Nucleus accumbens (tissue), 56 donors: ENCODE measurements at regions not wholly inside any gene's neighbourhood (a gene's known extent, or its start where the extent isn't known, plus 50 kb on each side); places are given as distances from the start of the nearest gene placed in this dataset.
"Not testable (repeated sequence)": the region's sequence is repeated elsewhere in the genome, so short reads cannot be mapped to it uniquely, and the experiment has no call there.

Source experiments
- DNase-seq, 56 donors: peaks; one replicate each; lab custom pipeline; 2025; lab: John Stamatoyannopoulos, UW

DNA sequence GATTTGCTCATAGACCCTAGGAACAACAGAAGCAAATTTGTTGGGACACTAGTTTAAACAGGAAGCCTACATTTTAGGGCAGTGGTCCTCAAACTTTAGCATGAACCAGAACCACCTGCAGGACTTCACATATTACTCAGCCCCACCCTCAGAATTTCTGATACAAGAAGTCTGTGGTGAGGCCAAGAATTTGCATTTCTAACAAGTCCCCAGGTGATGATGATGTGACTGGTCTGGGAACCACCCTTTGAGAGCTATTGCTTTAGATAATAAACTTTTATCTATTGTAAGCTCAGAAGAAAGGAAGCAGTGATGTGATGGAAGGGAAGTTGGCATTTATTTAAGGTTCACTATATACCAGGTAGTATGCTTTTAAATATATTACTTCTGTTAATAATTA, 194.0 kb downstream of the FAM181B start:
- no peak for DNase-seq

DNA sequence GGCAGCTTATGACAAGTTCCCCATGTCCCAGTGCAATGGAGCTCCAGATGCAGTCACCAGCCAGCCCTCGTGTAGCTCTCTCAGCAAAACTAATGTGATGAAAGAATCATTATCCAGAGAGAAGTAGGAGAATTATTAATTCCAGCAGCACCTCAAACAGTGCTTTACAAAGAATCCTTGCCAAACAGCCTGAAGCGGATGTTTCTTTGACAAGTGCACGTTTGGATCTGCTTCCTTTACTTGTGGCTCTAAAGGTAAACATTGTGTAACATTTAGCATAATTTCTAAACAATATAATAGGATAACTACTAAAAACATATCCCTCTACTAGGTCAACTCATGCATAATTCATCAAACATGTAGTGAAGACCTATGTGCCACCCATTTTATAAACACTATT, 197.0 kb downstream of the FAM181B start:
- DNase-seq: no peak

DNA sequence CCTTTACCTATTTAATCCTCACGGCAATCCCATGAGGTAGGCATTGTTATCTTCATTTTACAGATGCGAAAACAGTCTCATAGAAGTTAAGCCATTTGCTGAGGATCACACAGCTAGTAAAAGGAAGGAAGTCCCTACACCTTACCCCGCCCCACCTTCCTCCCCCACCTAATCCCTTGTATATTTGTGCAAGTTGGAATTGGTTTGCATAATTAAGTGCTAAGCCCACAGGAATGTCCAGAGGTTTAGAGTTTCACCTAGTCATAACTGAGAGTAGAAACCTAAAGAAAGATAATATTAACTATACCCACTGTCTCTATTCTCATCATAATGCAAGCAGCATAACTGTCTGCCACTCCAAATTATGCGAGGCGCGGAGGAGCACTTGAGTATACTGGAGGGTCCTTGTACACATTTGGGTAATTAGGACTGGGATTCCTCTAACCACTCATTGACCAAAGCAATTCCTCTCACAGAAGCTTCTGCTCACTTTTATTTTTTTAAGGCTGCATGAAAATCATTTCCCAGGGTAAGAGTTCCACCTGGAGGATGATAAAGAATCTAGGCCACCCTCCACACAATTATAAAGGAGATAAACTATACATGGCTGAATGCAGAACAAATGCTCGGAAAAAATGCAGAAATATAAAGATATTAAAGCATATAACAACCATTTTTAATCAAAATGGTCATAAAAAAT, 199.9 kb downstream of the FAM181B start:
- DNase-seq: no peak

DNA sequence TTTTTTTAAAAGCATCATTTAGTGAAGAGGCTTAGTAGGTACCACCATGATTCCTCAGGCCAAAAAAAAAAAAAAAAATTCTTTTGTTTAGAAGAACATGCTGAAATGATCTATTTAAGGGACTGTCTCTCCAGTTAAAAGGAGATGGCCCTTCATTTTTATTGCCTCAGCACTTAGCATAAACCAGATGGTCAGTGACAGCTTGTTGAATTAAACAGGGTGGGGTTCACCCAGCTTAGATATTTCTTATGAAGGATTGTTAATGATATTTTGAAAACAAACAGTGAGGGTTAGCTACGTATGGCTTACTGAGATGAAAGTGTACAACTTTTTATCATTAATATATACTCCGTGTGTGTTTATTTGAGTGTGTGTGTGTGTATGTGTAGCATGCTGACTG, 203.7 kb downstream of the FAM181B start:
- DNase-seq: no peak

DNA sequence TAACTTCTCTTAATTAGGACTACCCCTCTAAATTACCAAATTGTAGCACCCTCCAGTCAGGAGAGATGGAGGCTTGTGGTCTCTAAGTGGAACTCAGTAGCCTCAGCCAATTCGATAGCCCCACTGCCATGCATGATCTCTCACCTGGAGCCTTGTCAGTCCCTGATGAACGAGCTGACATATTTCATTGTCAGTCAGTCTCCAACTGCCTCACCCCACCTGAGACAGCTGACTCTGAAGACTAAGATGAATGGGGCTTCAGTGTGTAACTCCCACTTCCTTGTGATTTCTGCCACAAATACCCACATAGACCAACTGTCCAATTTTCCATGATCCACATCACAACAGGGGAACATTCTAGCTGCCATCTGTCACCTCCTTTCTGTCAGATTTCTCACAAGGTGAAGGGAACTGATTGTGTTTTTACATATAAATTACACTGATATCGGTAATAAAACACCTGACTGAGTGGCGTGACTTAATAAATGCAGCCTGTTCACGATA, 206.5 kb downstream of the FAM181B start:
- DNase-seq: no peak

DNA sequence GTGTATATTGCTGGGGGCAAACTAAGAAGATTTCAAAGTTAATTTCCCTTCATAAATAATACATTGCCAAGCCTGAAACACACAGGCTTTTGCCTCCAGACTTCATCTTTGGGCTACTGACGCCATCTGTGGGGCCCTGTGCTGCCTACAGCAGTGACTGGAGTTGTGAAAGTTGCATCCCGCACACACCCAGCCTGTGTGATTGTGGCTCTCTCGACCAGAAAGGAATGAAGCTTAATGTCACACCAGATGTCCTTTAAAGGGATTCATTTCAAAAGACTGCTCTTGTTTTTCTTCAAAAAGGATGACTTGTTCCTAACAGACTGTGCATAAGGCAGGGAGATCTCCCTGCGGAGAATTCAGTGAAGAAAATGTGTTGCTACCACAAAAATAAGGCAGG, 210.5 kb downstream of the FAM181B start:
- DNase-seq: peak in 12 of 56 donors; percentile 1 to 45 (median 6)

DNA sequence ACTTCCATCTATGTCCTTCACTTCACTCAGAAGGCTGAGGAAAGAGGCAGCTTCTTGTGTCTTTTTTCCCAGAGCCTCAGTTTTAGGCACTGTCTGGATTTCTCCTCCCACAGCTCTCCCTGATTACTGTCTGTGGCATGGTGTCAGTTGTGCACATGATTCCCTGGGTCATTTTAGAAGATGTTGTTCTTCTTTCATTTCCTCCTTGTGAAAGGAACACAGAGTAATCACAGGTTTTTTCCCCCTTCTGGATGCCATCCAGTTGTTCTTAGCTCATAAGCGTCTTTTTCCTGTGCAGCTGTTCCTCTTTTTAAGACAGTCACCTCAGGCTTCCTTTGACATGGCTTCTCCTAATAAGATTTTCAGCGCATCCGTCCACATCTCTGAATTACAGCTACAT, 212.2 kb downstream of the FAM181B start:
- peak in 3 of 56 donors; percentile 4 to 17 (median 7) for DNase-seq

DNA sequence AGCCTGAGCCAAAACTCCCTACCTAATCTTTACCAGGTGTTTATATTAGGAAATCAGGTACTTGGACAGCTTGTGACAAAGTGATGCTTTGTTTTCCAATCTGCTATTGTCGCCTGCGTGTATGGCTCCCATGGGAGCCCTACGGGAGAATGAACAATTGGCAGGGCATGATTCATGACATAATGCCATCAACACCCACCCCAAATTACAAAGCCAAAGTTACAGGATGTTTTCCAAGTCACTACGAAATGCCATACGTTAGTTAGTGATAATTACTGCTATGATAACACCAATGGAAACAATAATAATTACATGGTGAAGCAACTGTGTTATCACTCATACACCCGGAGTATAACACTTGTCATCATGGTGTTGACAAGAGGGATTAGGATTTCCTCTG, 226.4 kb downstream of the FAM181B start:
- no peak for DNase-seq

DNA sequence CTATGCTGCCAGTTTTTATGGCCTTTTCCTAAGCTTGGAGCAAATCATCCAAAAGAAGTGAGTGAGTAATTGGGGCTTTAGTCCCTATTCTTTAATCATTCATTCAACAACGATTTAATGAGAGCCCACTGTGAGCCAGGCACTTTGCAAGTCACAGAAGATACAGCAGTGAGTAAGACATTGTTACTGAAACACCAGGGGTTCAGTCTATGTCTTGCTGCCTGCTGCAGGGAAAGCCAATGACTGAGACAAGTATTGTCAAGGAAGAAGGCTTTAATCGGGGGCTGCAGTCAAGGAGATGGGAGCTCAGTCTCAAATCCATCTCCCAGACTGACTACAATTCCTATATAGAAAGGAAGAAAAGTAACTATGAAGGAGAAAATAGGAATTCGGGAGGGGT, 228.3 kb downstream of the FAM181B start:
- no peak for DNase-seq

DNA sequence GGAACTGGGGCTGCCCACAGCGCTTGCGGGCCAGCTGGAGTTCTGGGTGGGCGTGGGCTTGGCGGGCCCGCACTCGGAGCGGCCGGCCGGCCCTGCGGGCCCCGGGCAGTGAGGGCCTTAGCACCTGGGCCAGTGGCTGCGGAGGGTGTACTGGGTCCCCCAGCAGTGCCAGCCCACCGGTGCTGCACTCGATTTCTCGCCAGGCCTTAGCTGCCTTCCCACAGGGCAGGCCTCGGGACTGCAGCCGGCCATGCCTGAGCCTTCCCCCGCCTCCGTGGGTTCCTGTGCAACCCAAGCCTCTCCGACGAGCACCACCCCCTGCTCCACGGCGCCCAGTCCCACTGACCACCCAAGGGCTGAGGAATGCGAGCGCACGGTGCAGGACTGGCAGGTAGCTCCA, 232.5 kb downstream of the FAM181B start:
- not testable (repeated sequence) for DNase-seq

DNA sequence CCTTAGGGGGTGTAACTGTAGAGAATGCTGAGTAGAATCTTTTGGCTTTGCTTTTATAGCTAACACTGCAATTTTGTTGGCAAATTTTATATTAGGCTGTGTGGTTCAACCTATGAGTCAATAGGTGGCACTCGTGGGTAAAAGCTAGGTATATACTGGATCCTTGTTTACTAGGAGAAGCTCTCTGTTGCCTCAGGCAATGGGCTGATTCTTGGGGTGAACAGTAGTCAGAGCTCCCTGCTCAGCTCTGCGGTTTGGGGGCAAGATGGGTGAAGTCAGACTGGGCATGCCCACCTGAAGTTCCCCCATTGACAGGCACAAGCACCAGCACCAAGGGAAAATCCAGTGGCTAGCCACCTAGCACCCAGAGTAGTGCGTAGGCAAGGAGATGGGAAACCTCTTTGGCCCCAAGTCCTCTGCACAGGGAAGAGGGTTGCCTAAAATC, 238.7 kb downstream of the FAM181B start:
- DNase-seq: no peak

DNA sequence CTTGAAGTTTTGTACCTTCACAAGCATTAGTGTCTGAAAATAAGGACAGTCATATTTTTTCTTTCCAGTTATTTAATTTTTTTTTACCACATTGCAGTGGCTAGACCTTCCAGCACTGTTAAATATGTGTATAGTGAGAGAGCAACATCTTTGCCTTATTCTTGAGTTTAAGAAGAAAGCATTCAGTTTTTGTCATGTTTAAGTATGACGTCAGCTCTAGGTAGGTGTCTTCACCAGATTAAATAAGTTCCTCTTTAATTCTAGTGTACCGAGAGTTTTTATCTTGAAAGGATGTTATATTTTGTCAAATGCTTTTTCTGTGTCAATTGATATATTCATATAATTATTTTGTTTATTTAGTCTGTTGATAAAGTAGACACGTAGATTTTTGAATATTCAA, 258.8 kb downstream of the FAM181B start:
- no peak for DNase-seq

DNA sequence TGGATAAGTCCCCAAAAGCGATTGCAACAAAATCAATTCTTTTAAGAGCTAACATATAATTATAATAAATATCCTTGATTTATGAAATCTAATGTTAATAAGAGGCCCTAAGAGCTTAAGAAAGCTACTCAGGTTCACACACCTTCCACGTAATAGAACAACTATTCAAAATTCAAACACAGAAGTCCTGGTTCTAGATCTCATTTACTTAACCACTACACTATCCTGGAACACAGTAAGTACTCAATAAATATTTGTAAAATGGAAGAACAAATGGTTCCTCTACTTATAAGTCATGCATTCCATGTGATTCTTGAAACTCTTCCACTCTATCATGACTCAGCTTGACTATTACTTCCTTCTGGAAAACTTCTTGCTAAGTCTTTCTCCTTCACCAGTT, 268.2 kb downstream of the FAM181B start:
- no peak for DNase-seq

DNA sequence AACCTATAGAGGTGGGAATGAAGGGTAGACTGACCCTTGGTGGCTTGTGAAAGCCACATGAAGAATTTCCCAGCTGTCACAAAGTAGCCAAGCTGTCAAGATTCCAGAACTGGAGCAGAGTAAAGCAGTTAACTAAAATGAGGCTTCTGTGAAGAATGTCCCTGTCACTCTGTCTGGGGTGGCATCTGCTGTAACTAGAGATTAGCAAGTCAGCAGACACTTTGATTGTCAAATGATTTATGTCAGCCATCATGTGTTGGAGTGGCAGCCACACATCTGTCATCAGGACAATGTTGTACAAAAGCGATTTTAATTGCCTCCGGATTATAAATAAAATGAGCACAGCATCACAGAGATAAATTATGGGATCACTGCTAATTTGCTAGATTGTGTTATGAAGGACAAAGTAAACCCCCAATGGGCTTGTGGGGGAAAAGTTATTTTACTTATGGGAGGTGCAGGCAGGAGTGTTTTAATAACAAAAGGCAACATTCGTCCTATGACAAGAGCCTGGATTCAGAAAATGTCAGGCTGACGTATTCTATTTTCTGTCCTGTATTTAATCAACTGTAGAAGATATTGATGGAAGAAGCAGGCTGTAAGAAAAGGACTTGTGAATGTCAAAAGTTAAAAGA, 270.9 kb downstream of the FAM181B start:
- DNase-seq: no peak

DNA sequence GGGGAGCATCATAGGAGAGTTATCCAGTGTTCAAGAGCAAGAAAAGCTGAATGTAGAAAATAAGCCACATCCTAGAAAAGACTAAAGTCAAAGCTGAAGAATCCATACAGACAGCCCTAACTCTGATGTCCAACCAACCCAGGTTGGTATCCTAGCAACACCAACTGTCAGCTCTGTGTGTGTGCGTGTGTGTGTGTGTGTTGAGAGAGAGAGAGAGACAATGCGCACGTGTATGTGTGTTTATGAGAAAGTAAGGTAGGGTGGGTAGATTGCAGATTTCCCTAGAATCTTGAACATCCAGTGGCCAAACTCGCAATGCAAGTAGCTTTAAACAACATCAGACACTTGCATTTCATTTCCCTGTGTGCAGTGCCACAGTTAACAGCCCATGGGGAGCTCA, 274.9 kb downstream of the FAM181B start:
- no peak for DNase-seq

DNA sequence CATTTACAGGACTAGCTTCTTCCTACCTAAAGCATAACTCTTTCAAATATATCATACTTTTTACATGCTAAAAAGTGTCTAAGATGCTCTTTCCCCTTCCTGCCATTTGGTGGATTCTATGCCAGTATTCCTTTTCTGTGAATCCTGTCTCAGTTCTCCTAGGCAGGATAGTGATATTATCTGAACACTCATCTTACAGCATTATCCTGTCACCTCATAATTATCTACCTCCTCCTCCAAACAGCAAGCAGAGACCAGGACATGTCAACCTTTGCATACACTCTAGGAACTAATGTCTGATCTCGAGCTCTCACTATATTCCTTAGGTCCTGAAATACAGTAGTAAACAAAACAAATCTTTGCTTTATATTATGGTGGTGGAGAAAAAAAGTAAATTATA, 275.5 kb downstream of the FAM181B start:
- DNase-seq: no peak

DNA sequence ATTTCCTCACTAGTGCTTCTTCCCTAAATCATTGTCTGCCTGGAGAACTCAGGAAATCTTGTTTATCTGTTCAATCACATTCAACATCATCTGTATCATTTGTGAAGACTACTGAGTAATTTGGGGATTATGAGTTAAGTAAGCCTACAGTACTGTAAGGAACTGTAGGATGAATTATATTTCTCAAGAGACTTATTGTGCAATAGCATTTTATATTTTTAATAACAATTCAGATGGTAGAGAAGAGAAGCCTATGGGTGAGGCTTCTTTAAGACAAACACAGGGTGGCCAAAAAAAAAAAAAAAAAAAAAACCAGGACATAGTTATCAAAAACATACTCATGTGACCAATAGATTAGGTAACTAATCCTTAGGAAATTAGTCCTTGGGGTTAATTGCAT, 282.7 kb downstream of the FAM181B start:
- DNase-seq: no peak

DNA sequence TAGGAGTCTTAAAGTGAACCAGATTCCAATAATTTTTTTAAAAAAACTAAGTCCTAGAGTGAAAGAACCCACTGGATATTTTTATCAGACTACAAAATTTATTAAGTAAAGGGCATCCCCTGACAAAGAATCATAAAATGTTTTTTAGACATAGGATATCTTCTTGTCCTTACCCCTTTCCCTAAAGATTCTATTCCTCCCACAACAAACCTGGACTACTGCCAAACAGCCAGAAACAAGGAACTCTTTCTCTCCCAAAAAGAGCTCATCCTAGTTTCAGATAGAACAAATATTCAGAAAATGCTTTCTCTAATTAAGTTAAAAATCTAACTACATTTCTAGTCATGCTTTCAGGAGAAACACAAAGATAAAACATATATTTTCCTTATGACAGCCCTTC, 327.1 kb downstream of the FAM181B start:
- no peak for DNase-seq

DNA sequence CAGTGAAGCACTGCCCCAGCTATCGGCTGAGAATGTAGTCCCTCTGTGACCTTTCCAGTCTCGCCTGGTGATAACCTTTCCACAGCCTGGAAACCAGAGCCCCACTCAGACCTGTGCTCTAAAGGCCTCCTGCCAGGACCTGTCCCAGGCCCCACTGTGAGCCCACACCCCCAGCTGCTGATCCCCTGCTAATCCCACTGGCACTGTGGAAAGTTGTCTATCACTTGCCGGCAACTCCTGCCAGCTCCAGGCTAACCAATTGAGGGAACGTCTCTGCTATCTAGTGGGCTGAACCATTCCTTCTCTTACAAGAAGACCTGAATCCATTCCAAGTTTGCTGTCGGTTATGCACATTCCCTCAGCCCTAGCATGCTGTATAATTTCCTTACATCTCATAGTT, 328.2 kb downstream of the FAM181B start:
- no peak for DNase-seq

DNA sequence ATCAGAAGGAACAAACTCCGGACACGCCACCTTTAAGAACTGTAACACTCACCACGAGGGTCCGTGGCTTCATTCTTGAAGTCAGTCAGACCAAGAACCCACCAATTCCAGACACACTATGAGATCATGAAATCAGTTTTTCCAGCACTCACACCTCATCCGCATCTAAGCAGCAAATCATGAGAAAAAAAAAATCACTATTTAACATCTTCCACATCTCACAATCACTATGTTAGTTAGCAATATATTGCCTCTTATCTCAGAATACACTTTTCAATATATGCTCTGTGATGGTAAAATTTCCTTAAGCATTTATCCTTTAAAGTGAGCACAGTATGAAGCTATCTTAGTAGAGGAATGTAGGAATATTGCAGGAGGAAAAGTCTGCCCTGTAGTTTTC, 328.7 kb downstream of the FAM181B start:
- no peak for DNase-seq

DNA sequence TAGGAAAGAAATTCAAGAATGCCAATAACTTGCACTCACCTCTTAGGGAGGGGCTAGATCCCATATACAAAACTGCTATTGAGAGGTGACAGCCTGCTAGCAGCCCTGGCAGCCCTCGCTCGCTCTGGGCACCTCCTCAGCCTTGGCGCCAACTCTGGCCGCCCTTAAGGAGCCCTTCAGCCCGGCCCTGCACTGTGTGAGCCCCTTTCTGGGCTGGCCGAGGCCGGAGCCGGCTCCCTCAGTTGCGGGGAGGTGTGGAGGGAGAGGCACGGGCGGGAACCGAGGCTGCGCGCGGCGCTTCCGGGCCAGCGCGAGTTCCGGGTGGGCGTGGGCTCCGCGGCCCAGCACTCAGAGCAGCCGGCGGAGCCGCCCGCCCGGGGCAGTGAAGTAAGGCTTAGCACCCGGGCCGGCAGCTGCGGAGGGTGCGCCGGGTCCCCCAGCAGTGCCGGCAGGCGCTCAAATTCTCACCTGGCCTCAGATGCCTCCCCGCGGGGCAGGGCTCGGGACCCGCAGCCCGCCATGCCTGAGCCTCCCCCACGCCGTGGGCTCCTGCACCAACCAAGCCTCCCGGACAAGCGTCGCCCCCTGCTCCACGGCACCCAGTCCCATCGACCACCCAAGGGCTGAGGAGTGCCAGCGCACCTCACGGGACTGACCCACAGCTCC, 329.9 kb downstream of the FAM181B start:
- DNase-seq: no peak
